Upper lobe of left lung (tissue), 4 donors: ENCODE measurements at regions not wholly inside any gene's neighbourhood (a gene's known extent, or its start where the extent isn't known, plus 50 kb on each side); places are given as distances from the start of the nearest gene placed in this dataset.

Experiments
- CTCF ChIP-seq, 6 experiments: fragments of 450-650 bp in 4 of 6; fragments of 200-600 bp in 2 of 6; sonication (generic) in 2 of 6; IDR thresholded peaks; one replicate each; pipeline ENCODE4 v1.5.1; 2016 to 2019; ENCODE audit warnings: antibody characterized with exemption in 6 of 6
- EP300 ChIP-seq, 4 donors: sonication (generic); formaldehyde crosslinking; IDR thresholded peaks; one replicate each; pipeline ENCODE4 v1.5.1; 2017; ENCODE audit warnings: antibody characterized with exemption in 4 of 4, control low read depth in 2 of 4
- POLR2AphosphoS5 ChIP-seq, 2 donors: sonication (generic); formaldehyde crosslinking; IDR thresholded peaks; one replicate each; pipeline ENCODE4 v1.5.1; 2017; ENCODE audit warnings: antibody characterized with exemption in 2 of 2

GRCh38 chr13:61040181-61040580 is 375.5 kb downstream of the PCDH20 start:
- TF ChIP-seq CTCF (IDR thresholded peaks at IDR 0.05): no peak
- no peak for TF ChIP-seq EP300 (IDR thresholded peaks at IDR 0.05)
- TF ChIP-seq POLR2AphosphoS5 (IDR thresholded peaks at IDR 0.05): no peak
